Activated CD4-positive, alpha-beta T cell treated with anti-CD3 and anti-CD28 coated beads for 1 hour (primary cell): ENCODE measurements at regions not wholly inside any gene's neighbourhood (a gene's known extent, or its start where the extent isn't known, plus 50 kb on each side); places are given as distances from the start of the nearest gene placed in this dataset.

Experiments used
- DNase-seq: peaks from one replicate; pipeline ENCODE4 v3.0.0-alpha.2; 2020

DNA sequence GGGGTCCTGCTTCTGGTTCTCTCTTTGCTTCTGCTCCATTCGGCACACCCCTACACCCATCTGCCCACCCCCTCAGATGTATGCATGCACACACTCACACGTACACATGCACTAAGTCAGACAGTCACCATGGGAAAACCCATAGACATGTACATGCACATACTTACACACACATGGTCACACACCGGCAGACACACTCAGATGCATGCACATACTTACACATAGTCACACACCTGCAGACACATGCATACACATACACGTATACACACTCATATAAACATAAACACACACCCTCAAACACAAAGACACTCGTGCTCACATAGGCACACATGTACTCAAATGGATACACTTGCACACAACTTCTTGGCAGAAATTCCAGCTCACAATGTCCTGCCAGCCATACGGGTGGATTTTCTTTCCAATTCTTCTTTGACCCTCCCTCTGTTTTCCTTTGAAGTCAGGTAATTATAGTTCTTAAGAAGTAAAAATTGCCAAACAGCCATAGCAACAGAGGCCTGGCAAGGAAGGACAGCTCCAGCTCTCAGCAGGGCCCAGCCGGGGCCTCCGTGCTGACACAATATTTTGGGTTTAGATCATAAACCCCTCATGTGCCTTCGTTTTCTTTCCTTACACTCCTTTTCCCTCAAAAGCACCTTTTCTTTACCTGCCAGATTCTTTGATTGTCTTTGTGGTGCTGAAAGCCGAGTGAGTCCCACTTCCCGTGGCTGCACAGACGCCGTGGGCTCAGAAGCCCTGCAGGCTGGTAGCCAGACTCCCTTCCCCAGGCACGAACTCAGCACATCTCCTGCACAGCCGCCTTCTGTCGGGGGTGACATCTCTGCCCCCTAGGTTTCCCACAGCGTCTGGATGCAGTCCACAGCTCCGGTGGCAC is 195.7 kb downstream of the ARL4C start:
- no peak for DNase-seq

DNA sequence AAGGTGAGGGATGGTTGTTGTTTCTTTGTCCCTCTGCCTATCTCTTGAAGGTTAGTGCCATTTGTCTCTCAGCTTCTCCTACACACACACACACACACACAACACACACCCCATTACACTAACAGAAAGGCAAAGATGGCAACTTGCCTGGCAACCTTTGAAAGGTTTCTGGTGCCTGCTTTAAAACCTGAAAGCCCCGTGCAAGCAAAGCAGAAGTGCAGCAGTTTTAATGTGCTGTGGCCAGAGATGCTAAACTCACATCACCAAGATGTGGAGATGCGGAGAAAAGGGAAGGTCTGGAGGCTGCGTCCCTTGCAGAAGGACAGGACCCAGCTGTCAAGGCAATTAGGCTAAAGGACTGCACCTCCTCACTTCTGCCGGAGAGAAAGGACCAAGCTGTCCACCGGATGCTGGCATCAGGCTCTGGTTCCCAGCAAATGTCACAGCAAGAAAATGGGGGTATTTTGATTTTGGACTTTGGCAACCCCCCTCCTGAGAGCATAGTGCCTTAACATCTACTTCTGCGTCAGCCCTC is 196.4 kb downstream of the ARL4C start:
- no peak for DNase-seq

DNA sequence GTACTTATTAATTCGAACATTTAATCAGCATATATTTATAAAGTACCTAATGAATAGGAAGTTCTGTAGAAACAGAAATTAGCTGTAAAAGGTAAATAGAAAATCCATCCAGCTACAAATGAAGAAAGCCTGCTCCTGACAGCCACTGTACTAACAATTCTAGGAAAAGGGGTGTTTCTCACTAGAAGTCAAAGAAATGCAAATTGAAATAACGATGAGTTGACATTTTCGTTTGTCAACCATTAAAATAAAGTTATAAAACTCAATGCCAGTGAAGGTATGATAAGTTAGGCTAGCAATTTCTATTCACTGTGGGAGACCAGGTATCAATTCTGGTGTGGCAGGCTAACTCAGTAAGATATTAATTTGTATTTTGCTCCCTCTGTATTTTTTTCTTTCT is 198.0 kb downstream of the ARL4C start:
- no peak for DNase-seq

DNA sequence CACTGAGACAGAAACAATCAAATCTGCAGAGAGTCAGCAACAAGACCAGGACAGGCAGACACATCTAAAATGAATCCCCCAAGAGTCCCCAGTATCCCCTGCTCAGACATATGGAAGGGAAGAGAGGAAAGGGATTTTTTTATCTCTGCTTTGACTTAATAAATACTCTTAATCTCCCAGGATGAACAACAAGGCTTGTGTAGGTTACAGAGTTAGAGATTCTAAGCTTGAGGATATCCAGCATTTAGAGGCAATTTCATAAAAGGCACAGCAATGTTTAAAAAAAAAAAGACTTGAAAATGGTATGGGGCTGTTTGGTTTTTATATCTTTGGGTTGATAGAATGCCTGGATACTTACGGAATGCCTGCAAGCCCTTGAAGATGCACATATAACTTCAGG is 199.9 kb downstream of the ARL4C start:
- DNase-seq, result no peak

DNA sequence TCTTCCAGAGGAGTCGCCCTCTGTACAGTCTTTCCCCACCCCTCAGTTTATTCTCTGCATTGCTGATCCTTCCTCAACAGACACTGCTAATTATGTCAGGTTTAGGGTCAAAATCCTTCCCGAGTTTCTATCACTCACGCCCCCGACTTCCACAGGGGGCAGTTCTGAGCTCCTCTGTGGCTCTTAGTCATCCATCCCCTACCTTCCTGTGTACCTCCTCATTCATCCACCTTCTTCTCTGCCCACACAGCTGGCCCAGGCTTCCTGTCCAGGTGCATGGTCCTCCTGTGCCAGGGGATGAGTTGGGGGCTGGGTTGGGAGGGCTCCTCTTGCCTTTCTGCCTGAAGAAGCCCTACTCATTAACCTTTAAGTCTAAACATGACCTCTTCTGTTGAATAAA is 202.9 kb downstream of the ARL4C start:
- no peak for DNase-seq

DNA sequence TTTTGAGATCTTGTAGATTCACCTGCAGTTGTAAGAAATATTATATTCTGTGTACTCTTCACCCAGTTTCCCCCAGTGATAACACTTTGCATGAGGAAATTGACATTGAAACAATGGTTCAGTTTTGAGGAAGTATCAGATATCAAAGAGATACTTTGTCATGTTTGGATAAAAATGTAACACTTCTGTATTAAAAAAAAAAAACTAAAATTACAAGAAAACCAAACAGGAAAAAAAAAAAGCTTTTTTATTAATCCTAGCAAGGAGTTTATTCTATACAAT is 204.0 kb downstream of the ARL4C start:
- no peak for DNase-seq

DNA sequence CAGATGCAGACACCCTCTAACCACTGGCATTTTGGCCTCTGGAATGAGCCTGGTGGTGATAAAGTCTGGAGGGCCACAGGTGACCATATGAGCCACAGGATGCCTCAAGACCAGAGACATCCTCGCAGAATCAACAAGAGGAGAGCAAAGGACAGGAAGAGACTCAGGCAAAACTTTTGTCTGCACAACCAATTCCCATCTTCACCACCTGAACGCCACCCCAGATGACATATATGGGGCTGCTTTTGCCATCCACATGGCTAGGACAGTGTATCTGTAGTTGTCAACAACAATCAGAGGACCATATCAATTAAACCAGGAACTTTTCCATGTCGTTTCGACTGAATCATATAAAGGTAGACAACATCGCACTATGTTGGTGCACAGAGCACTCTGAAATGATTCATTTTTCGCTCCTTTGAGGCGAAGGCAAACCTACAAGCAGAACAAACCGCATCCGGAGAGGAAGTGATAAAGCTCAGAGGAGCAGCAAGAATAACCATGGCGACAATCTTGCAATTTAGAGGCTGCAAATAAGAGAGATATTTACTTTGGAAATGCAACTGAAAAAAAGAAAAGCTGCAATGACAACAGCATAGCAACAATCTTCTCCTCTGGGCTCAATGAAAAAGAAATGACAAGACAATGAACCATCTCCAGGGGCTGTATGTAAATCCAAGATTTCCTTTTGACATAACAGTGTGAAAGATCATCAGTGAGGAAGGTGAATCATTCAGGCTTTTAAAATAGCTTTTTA is 204.5 kb downstream of the ARL4C start:
- DNase-seq, result peak; percentile 45

DNA sequence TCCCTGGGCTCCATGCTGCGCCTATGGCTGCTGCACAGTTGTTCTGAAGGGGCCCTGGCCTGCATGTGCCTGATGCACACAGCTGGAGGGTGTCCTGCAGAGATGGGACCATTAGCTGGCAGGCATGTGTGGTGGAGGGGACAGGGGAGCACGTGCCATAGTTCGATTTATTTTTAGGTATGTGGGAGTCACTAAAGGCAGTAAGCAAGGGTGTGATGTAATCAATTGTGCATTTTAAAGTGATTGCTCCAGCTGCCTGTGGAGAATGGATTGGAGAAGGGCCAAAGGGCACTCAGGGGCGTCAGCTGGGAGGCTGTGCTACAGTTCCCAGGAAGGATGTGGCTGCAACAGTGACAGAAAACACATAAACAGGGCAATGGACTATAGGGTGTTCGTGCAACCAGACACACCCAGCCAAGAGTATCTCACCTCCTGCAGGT is 205.1 kb downstream of the ARL4C start:
- DNase-seq, result no peak

DNA sequence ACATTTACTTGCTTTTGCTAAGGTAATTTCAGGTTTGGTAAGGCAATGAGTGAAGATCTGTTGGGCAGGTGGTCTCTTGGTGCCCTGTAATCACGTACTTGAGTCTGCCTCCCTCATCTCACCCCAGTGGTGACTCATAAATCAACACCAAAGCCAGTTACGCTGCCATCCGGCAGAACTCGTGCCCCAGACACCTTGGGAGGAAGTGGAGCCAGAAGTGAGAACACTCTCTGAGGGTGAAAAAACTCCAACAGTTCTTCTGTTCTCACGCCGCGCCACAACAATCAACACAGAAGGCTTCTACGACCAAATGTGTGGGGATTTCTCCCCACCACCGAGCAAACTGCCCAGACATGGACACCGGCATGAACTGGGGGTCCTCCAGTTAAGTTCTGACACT is 206.2 kb downstream of the ARL4C start:
- DNase-seq, result peak; percentile 77

DNA sequence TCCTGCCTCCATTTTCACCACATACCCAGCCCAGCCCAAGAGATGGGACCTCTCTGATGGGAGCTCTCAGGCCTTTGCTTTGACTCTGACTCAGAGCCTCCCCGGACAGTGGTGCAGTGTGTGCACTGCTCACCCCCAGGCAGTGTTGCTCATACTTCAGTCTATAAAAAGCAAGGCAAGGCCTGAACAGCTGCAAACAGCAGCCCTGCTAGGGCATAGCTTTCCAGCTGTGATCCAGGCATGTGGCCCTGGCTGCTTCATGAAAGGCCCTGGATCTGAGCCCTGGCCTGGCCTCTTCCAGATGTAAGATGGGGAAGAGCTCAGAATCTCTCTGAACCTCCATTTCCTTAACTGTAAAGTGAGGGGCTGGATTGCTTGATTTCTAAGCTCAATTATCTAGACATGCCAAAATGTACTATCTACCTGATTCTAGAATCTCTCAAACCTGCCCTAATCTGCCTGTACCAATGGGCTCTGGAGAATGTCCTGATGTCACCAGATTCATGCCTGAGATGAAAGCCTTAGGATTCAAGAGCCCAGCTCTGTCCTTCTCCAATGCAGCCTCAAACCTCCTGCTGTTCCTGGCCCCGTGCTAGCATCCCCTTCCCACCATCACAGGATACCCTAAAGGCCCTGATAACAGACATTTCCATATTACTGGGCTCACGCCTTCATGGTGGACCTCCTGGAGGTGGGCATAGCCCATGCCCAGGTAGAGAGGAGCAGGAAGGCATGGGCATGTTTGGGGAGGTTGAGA is 206.9 kb downstream of the ARL4C start:
- DNase-seq, result peak; percentile 31

DNA sequence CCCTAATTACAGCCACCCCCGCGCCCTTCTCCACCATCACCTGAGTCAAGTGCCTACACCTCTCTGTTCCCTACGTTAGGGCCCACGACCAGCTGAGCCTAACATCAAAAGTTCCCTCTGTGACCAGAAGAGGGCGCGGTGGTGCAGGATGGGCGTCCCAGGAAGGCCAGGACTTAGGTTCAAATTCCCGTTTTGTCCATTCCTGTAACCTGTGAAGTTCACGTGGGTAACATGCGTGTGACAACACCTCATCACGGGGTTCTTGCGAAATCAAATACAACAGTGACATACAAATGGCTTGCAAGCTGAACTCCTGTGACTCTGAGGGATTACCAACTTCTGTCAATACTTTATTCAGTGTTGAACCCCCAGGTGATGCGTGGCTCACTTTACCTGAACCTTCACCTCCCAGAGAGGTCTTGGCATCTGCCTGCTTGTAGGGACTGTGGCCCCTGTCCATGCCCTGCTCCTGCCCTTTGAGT is 207.9 kb downstream of the ARL4C start:
- DNase-seq, result peak; percentile 62

DNA sequence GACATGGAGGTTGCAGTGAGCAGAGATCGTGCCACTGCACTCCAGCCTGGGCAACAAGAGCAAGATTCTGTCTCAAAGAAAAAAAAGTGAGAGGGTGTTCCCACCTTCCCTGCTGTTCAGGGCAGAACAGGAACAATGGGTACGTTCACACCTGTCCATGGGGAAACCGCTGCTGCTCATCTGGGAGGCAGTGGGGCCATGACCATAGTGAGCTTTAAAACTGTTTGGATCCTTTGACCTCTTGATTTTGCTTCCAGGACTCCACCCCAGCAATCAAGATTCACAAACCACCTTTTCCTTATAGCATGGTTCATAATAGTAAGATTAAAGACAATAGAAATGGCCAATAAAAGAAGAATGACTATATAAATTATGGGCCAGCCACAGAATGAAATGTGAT is 209.2 kb downstream of the ARL4C start:
- no peak for DNase-seq

DNA sequence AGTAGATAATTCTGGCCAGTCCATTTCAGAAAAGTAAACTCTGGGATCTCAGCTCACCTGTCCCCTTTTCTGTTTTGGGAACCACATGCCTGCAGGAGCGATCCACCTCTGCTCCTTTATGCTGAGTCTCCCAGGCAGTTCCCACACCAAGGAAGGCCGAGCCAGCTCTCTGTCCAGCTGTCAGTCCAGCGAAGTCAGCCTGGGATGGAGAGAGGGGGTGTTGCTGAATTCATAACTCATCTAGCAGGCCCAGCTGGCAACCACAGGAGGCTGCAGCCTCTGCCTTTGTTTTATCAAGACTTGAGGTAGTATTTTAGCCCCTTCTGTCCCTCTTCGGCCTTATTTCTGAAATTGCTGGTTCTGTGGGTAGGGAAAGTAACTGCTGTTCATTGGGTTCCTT is 209.9 kb downstream of the ARL4C start:
- no peak for DNase-seq

DNA sequence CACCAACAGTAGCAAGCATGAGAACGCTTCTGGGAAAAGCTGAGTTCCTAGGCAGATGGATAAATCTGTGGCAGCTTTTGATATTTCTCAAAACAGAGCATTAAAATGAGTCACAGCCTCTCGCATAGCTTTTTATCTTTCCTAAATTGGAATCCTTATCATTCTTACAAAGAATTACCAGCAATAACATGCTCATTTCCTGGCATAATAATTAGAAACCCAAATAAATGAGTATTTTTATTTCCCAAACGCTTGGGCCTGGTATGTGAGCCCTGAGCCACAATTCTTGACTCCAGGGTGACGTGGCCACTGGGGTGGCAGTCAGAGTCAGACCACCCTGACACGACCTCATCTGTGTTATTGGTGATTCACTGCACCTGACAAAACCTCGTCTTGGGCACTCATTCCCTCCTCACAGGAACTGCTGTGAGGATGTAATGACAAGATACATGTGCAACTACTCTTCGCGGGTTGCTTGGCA is 210.7 kb downstream of the ARL4C start:
- DNase-seq, result no peak

DNA sequence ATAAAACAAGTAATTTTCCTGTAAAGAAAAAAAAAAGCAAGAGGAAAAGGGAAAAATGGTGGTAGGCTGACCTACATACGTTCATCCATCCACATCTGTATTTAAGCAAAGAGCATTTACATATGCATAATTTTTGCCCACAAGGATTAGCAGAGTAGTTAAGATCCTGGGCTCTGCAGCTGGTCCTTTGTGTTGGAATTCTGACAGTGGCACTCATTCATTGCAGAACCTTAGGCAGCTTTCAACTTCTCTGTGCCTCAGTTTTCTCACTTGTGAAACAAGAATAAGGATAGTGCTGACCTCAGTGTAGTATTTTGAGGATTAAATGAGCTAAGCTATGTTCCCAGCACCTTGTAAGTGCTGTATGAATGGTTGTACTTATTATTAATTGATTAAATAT is 211.3 kb downstream of the ARL4C start:
- DNase-seq, result no peak

DNA sequence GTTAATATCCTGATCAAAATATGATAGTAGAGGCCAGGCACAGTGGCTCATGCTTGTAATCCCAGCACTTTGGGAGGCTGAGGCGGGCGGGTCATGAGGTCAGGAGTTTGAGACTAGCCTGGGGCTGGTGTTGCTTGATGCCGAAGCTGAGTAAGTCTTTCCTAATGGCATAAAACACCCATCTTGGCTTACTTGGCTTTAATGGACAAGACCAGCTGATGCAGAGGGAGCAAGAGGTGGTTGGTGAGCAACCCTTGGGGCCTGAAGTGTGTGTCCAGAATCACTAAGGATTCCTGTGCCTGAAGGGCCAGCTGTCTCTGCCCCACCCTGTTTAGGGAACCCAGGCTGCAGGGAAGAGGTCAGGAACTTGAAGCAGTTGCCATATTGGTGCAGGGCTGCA is 217.2 kb downstream of the ARL4C start:
- no peak for DNase-seq

DNA sequence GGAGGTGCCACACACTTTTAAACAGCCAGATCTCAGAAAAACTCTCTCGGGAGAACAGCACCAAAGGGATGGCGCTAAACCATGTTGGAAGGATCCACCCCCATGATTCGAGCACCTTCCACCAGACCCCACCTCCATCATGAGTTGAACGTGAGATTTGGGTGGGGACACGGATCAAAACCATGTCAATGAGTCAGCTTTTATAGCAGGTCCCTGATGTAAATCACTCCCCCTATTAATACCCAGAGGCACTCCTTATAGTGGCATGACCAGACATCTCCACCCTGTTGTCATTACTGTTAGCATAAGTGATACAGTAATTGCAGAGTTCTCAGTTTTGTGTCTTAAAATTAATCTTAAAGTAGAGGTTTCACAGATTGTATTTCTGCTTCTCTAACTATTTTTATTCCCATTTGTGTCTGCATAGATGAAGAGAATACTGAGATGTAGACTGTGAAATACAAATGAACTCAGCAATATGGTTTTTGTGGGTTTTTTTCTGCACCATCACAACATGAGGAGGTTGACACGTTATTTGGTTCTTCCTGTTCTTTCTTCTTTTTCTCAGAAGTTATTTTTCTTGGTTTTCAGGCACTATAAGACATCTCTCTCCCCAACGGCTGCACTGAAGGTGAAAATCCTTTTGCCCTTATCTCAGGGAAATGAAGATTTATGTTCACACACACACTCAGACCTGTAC is 218.2 kb downstream of the ARL4C start:
- DNase-seq, result no peak

DNA sequence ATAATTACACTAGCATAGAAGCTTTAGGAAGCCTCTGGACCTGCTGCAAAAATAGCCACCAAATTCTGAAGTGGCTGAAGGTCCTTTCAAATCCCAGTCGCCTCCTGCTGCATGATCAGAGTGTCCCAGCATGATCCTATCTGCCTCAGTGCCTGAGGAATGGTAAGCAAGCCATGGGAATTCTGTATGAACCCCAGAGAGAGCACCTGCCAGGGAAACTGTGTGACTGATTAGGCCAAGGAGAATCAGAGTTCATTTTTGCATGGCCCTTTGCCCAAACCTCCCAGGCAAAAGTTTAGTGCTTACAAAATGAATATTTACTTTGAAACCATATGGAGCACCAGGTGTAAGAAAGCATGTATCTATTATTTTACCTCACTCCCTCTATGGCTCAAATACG is 221.4 kb downstream of the ARL4C start:
- no peak for DNase-seq

DNA sequence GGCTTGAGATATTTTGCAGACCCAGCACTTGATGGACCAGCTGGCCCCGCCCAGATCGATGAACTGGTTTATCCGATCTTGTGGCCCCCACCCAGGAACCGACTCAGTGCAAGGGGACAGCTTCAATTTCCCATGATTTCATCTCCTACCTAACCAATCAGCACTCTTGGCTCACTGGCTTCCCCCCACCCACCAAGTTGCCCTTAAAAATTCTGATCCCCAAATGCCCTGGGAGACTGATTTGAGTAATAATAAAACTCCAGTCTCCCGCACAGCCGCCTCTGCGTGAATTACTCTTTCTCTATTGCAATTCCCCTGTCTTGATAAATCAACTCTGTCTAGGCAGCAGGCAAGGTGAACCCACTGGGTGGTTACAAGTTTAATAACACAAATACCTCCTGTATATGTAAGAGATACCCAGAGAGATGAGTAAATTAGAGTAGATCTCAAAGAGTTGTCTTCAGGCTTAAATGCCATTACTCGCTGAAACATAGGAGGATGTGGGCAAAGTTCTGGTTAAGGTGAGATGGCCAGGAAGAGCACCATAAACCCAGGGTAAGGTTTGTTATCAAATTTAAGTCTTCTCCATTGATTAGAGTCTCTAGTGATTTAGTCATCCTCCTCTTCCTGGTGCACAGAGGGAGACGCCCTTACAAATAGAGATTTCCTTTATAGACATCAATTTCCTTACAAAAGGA is 222.8 kb downstream of the ARL4C start:
- DNase-seq, result no peak

DNA sequence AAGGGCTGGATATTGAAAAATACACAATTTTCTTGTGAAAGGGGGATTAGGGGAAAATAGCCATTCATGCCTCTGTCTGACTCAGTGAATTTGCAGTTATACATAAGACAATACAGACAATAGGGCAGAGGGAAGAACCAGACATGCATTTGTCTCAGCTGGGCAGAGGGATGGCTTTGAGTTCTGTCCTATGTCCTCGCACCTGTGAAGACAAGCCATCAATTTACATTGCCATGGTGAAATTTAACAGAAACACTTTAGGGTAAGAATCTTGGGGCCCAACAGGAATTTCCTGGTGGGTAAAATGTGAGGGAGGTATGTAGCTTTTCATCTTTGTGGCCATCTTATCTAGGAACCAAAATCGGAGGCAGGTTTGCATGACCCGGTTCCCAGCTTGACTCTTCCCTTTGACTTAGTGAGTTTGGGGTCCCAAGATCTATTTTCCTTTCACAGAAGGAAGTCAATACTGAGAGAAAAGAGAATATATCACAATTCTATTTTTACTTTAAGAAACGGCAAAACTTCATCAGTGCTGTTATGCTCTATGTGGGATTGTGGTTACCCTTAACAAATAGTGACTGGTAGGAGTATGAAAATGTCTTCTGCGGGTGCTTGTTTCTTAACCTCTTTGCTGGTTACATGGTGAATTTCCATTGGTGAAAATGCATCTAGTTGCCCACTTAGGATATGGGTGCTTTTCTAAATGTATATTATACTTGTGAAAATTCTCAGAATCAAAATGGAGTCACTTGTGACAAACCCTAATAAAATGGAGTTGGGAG is 221.8 kb downstream of the SPP2 start:
- DNase-seq, result no peak

DNA sequence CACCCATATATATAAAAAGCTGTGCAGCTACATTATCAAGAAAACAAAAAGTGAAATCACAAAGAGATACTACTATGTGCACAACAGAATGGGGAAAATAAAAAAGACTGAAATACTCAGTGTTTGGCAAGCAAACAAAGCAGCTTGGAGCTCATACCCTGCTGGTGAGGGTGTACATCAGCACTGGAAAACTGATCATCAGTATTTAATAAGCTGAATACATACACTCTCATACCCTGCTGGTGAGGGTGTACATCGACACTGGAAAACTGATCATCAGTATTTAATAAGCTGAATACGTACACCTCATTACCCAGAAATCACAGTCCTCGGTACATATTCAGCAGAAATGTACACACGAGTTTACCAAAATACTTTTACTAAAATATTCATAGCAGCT is 220.8 kb downstream of the SPP2 start:
- DNase-seq, result no peak
